Transverse colon (tissue), 4 donors: ENCODE measurements at regions not wholly inside any gene's neighbourhood (a gene's known extent, or its start where the extent isn't known, plus 50 kb on each side); places are given as distances from the start of the nearest gene placed in this dataset.

ENCODE experiments used
- DNase-seq: peaks from one replicate; pipeline ENCODE4 v3.0.0-alpha.2; 2019
- H3K27ac ChIP-seq, 4 donors: fragments of 200-600 bp; sonication (generic); 2 replicates each; pipeline ENCODE4 v1.5.1; 2016 to 2018; ENCODE audit warnings: inconsistent platforms in 4 of 4
- H3K27me3 ChIP-seq: fragments of 200-600 bp; sonication (generic); 2 replicates; pipeline ENCODE4 v1.5.1; 2017; ENCODE audit warnings: inconsistent platforms
- H3K36me3 ChIP-seq, 4 donors: fragments of 200-600 bp; sonication (generic); 2 replicates each; pipeline ENCODE4 v1.5.1; 2017 to 2019; ENCODE audit warnings: inconsistent platforms in 4 of 4
- H3K4me1 ChIP-seq, 4 donors: fragments of 200-600 bp; sonication (generic); 2 replicates each; pipeline ENCODE4 v1.5.1; 2017 to 2020; ENCODE audit warnings: inconsistent platforms in 4 of 4
- H3K4me3 ChIP-seq, 4 donors: fragments of 200-600 bp; sonication (generic); 1 replicate in 1 of 4; 2 replicates in 3 of 4; pipeline versions ENCODE4 v1.5.1 to v1.6.1; 2017 to 2019; ENCODE audit warnings: inconsistent platforms in 4 of 4
- H3K9me3 ChIP-seq, 2 donors: fragments of 200-600 bp; sonication (generic); 2 replicates each; pipeline ENCODE4 v1.5.1; 2017 to 2019; ENCODE audit warnings: inconsistent platforms in 2 of 2
- EP300 ChIP-seq: sonication (generic); formaldehyde crosslinking; IDR thresholded peaks from one replicate; pipeline ENCODE4 v1.6.1; 2017; ENCODE audit warnings: antibody characterized with exemption, low read depth
- POLR2A ChIP-seq: fragments of 450-650 bp; IDR thresholded peaks from one replicate; pipeline ENCODE4 v1.6.1; 2016; ENCODE audit warnings: antibody characterized with exemption, mild to moderate bottlenecking, moderate library complexity
- POLR2AphosphoS5 ChIP-seq, 3 donors: sonication (generic); formaldehyde crosslinking; IDR thresholded peaks; one replicate each; pipeline ENCODE4 v1.6.1; 2016; ENCODE audit warnings: antibody characterized with exemption in 3 of 3
- WGBS, 2 donors: methylation state at CpG; one replicate each; pipeline ENCODE4 v1.1.5; 2018; ENCODE audit warnings: low coverage in 1 of 2; 5-methylcytosine and 5-hydroxymethylcytosine counted together
- in situ Hi-C, 4 donors: fragments of 200-750 bp; cut with MboI; loops; one replicate each; pipeline versions ENCODE4 v1.15.0 to v1.15.1; 2017; ENCODE audit warnings: low sequenced_read_pairs in 3 of 4, low pct_ligation_motif_present in 1 of 4, low pct_unique_long_range_greater_than_20kb in 1 of 4
- intact Hi-C: fragments of 100-400 bp; cut with DNase I; formaldehyde crosslinking; loops from one replicate; pipeline ENCODE4 v1.15.1; 2023; ENCODE audit warnings: low total_unique reads
- TF ChIP-seq, protein P1 (sequence below), 5 experiments: fragments of 200-600 bp in 3 of 5; fragments of 450-650 bp in 2 of 5; sonication (generic) in 3 of 5; IDR thresholded peaks; 1 replicate in 2 of 5; 2 replicates in 3 of 5; pipeline ENCODE4 v1.5.1; 2016 to 2017; ENCODE audit warnings: antibody characterized with exemption in 5 of 5, inconsistent platforms in 3 of 5, mild to moderate bottlenecking in 2 of 5, moderate library complexity in 1 of 5

DNA sequence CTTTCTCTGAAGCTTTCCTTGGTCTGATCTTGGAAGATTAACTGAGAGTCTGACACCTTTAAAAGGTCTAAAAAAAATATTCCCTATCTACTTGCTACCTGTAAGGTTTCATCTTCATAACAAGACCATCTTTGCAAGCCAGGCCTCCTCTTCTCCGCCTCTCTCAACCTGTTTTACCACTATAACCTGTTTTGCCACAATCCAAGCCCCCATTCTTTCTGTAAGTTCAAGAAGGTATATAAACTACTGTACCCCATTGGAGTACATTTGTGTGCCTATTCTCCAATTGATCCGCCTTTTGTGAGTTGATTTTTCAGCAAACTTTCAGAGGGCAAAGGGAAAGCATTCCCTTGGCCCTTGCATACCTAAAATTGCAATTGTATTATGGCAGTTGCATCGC is 319.3 kb upstream of the NECTIN3 start:
- TF ChIP-seq EP300 (no peak), POLR2A (no peak), POLR2AphosphoS5 (IDR thresholded peaks at IDR 0.05) (no peak)
- TF ChIP-seq, protein P1, sequence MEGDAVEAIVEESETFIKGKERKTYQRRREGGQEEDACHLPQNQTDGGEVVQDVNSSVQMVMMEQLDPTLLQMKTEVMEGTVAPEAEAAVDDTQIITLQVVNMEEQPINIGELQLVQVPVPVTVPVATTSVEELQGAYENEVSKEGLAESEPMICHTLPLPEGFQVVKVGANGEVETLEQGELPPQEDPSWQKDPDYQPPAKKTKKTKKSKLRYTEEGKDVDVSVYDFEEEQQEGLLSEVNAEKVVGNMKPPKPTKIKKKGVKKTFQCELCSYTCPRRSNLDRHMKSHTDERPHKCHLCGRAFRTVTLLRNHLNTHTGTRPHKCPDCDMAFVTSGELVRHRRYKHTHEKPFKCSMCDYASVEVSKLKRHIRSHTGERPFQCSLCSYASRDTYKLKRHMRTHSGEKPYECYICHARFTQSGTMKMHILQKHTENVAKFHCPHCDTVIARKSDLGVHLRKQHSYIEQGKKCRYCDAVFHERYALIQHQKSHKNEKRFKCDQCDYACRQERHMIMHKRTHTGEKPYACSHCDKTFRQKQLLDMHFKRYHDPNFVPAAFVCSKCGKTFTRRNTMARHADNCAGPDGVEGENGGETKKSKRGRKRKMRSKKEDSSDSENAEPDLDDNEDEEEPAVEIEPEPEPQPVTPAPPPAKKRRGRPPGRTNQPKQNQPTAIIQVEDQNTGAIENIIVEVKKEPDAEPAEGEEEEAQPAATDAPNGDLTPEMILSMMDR (IDR thresholded peaks at IDR 0.05) = no peak
- 71 to 81% methylated on average over 3 of the region's 3 CpGs for WGBS, 2 donors

DNA sequence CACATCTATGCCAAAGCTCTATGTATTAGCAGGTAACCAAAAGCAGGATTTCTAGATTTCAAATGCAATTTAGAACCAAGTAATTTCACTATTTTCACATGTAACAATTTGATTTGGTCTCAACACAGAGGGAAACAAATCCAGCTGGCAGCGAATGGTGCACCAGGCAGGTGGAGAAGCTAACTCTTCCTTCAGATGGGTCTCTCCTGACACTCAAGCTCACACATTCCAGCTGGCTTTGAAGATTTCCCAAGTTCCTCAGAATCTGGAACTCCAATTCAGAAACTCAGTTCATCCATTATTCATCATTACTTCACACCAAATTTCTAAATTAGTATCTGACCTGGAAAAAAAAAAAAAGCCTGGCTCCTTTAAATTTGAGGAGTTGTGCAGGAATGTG is 318.1 kb upstream of the NECTIN3 start:
- 86 to 92% methylated on average over 1 of the region's 1 CpG for WGBS, 2 donors
- in situ Hi-C loops = no loop called here

More for the DNA sequence above, 319.3 kb upstream of the NECTIN3 start:
- Histone ChIP-seq H3K27ac (no peak overlapping the region), H3K4me3 (no peak overlapping the region), H3K27me3 (no peaks in the 10 kb centered on the region), H3K36me3 (no peaks in the 10 kb centered on the region), H3K4me1 (no peaks in the 10 kb centered on the region), H3K9me3 (no peaks in the 10 kb centered on the region)
- intact Hi-C loops = no loop called here
- in situ Hi-C loops = no loop called here
- DNase-seq = no peak

GRCh38 chr3:110754212-110754916 is 317.3 kb upstream of the NECTIN3 start:
- intact Hi-C loops (no loop called here), in situ Hi-C loops (no loop called here)
- no peaks in the 10 kb centered on the region for H3K27me3 ChIP-seq
- TF ChIP-seq EP300 = no peak
- no peaks in the 10 kb centered on the region for H3K9me3 ChIP-seq
- no peaks in the 10 kb centered on the region for H3K4me1 ChIP-seq
- 57 to 80% methylated on average over 2 to 3 of the region's 3 CpGs for WGBS, 2 donors
- no peaks in the 10 kb centered on the region for H3K36me3 ChIP-seq
- no peak for DNase-seq
- no peak overlapping the region for H3K4me3 ChIP-seq
- H3K27ac ChIP-seq = no peak overlapping the region

More for the DNA sequence above, 318.1 kb upstream of the NECTIN3 start:
- H3K27ac ChIP-seq = no peak overlapping the region
- no peaks in the 10 kb centered on the region for H3K4me1 ChIP-seq
- intact Hi-C loops = no loop called here
- TF ChIP-seq, protein P1 (IDR thresholded peaks at IDR 0.05) = no peak
- TF ChIP-seq EP300 = no peak
- TF ChIP-seq POLR2AphosphoS5 (IDR thresholded peaks at IDR 0.05) = no peak
- no peak for TF ChIP-seq POLR2A
- no peaks in the 10 kb centered on the region for H3K36me3 ChIP-seq
- H3K4me3 ChIP-seq = no peak overlapping the region
- H3K9me3 ChIP-seq = no peaks in the 10 kb centered on the region
- H3K27me3 ChIP-seq = no peaks in the 10 kb centered on the region
- no peak for DNase-seq

DNA sequence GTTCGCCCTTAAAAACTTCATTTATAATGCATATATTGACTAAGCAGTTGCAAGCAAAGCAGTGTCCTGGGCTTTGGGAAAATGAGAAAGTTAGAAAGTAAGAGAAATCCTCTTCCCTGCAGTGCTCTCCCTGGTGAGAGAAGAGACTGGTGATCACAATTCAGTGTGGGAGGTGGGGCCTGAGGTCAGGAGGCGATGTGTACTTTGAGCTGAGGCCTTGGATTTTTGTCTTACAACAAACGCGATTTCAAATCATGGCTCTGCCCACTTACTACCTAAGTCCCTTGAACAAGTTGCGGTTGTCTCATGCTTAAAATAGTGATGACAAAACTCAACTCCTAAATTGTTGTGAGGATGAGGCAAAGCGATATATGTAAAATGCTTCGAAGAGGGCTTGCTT is 316.3 kb upstream of the NECTIN3 start:
- intact Hi-C loops = no loop called here
- no peaks in the 10 kb centered on the region for H3K4me1 ChIP-seq
- H3K27ac ChIP-seq = no peak overlapping the region
- H3K4me3 ChIP-seq = no peak overlapping the region
- TF ChIP-seq EP300 (no peak), POLR2A (no peak), POLR2AphosphoS5 (IDR thresholded peaks at IDR 0.05) (no peak)
- TF ChIP-seq, protein P1 (IDR thresholded peaks at IDR 0.05) = no peak
- no peak for DNase-seq
- no peaks in the 10 kb centered on the region for H3K9me3 ChIP-seq
- in situ Hi-C loops = no loop called here
- no peaks in the 10 kb centered on the region for H3K36me3 ChIP-seq
- 80 to 86% methylated on average over 6 to 7 of the region's 7 CpGs for WGBS, 2 donors
- H3K27me3 ChIP-seq = no peaks in the 10 kb centered on the region

GRCh38 chr3:110756705-110757104 is 314.9 kb upstream of the NECTIN3 start:
- H3K27ac ChIP-seq = no peak overlapping the region
- H3K4me1 ChIP-seq = no peaks in the 10 kb centered on the region
- DNase-seq = no peak
- no peak for TF ChIP-seq POLR2AphosphoS5 (IDR thresholded peaks at IDR 0.05)
- TF ChIP-seq EP300 = no peak
- TF ChIP-seq POLR2A = no peak
- TF ChIP-seq, protein P1 (IDR thresholded peaks at IDR 0.05) = no peak
- in situ Hi-C loops = no loop called here
- H3K9me3 ChIP-seq = no peaks in the 10 kb centered on the region
- no peak overlapping the region for H3K4me3 ChIP-seq
- intact Hi-C loops = no loop called here
- WGBS, 2 donors = 77% methylated on average over 6 of the region's 6 CpGs; no CpG with 5 or more reads in 1 of the 2 donors
- H3K36me3 ChIP-seq = no peaks in the 10 kb centered on the region
- no peaks in the 10 kb centered on the region for H3K27me3 ChIP-seq
